ENCODE measurements at regions not wholly inside any gene's neighbourhood (a gene's known extent, or its start where the extent isn't known, plus 50 kb on each side); places are given as distances from the start of the nearest gene placed in this dataset.

- TF ChIP-seq GATA3 (IDR thresholded peaks at IDR 0.05; ENCODE audit: low read depth, low read length) (no peak), GATA2 (IDR thresholded peaks at IDR 0.05; ENCODE audit: low read depth, low read length) (no peak)
These were observed 361.5 kb upstream of the NECTIN3 start for GRCh38 chr3:110710156-110710555.

GRCh38 chr3:110710603-110711002 is 361.0 kb upstream of the NECTIN3 start:
- TF ChIP-seq GATA2 (IDR thresholded peaks at IDR 0.05; ENCODE audit: low read depth, low read length) (no peak), GATA3 (IDR thresholded peaks at IDR 0.05; ENCODE audit: low read depth, low read length) (no peak)

GRCh38 chr3:110711130-110711832 is 360.3 kb upstream of the NECTIN3 start:
- TF ChIP-seq GATA2 (IDR thresholded peaks at IDR 0.05; ENCODE audit: low read depth, low read length) (no peak), GATA3 (IDR thresholded peaks at IDR 0.05; ENCODE audit: low read depth, low read length) (no peak)

- TF ChIP-seq GATA2 (IDR thresholded peaks at IDR 0.05; ENCODE audit: low read depth, low read length) (no peak), GATA3 (IDR thresholded peaks at IDR 0.05; ENCODE audit: low read depth, low read length) (no peak)
These were observed 359.6 kb upstream of the NECTIN3 start for GRCh38 chr3:110711851-110712516.

GRCh38 chr3:110727056-110727455 is 344.6 kb upstream of the NECTIN3 start:
- TF ChIP-seq GATA2 (IDR thresholded peaks at IDR 0.05; ENCODE audit: low read depth, low read length) (no peak), GATA3 (IDR thresholded peaks at IDR 0.05; ENCODE audit: low read depth, low read length) (no peak)

- TF ChIP-seq GATA2 (IDR thresholded peaks at IDR 0.05; ENCODE audit: low read depth, low read length) (no peak), GATA3 (IDR thresholded peaks at IDR 0.05; ENCODE audit: low read depth, low read length) (no peak)
These were observed 340.5 kb upstream of the NECTIN3 start for GRCh38 chr3:110731148-110731547.

GRCh38 chr3:110732420-110732819 is 339.2 kb upstream of the NECTIN3 start:
- no peak for TF ChIP-seq GATA3 (IDR thresholded peaks at IDR 0.05; ENCODE audit: low read depth, low read length)
- TF ChIP-seq GATA2 (IDR thresholded peaks at IDR 0.05; ENCODE audit: low read depth, low read length), result no peak

GRCh38 chr3:110733045-110733444 is 338.6 kb upstream of the NECTIN3 start:
- TF ChIP-seq GATA3 (IDR thresholded peaks at IDR 0.05; ENCODE audit: low read depth, low read length), result no peak
- TF ChIP-seq GATA2 (IDR thresholded peaks at IDR 0.05; ENCODE audit: low read depth, low read length), result no peak

GRCh38 chr3:110734524-110734923 is 337.1 kb upstream of the NECTIN3 start:
- TF ChIP-seq GATA2 (IDR thresholded peaks at IDR 0.05; ENCODE audit: low read depth, low read length) (no peak), GATA3 (IDR thresholded peaks at IDR 0.05; ENCODE audit: low read depth, low read length) (no peak)

- TF ChIP-seq GATA3 (IDR thresholded peaks at IDR 0.05; ENCODE audit: low read depth, low read length), result no peak
- no peak for TF ChIP-seq GATA2 (IDR thresholded peaks at IDR 0.05; ENCODE audit: low read depth, low read length)
These were observed 335.3 kb upstream of the NECTIN3 start for GRCh38 chr3:110736332-110736731.

GRCh38 chr3:110738531-110738930 is 333.1 kb upstream of the NECTIN3 start:
- no peak for TF ChIP-seq GATA3 (IDR thresholded peaks at IDR 0.05; ENCODE audit: low read depth, low read length)
- no peak for TF ChIP-seq GATA2 (IDR thresholded peaks at IDR 0.05; ENCODE audit: low read depth, low read length)

GRCh38 chr3:110741891-110742290 is 329.7 kb upstream of the NECTIN3 start:
- TF ChIP-seq GATA3 (IDR thresholded peaks at IDR 0.05; ENCODE audit: low read depth, low read length) (no peak), GATA2 (IDR thresholded peaks at IDR 0.05; ENCODE audit: low read depth, low read length) (no peak)

- TF ChIP-seq GATA3 (IDR thresholded peaks at IDR 0.05; ENCODE audit: low read depth, low read length) (no peak), GATA2 (IDR thresholded peaks at IDR 0.05; ENCODE audit: low read depth, low read length) (no peak)
These were observed 328.4 kb upstream of the NECTIN3 start for GRCh38 chr3:110743202-110743601.

GRCh38 chr3:110743984-110744383 is 327.6 kb upstream of the NECTIN3 start:
- no peak for TF ChIP-seq GATA2 (IDR thresholded peaks at IDR 0.05; ENCODE audit: low read depth, low read length)
- no peak for TF ChIP-seq GATA3 (IDR thresholded peaks at IDR 0.05; ENCODE audit: low read depth, low read length)

- no peak for TF ChIP-seq GATA2 (IDR thresholded peaks at IDR 0.05; ENCODE audit: low read depth, low read length)
- TF ChIP-seq GATA3 (IDR thresholded peaks at IDR 0.05; ENCODE audit: low read depth, low read length), result no peak
These were observed 326.9 kb upstream of the NECTIN3 start for GRCh38 chr3:110744723-110745122.

Data from SH-SY5Y (cell line).